HepG2 (cell line): ENCODE measurements at regions not wholly inside any gene's neighbourhood (a gene's known extent, or its start where the extent isn't known, plus 50 kb on each side); places are given as distances from the start of the nearest gene placed in this dataset.

Experiments
- ATAC-seq: fragments of 200-7000 bp; cut with Tn5 transposase; 3 replicates; pipeline ENCODE4 v1.9.1; 2020; ENCODE audit warnings: mild to moderate bottlenecking, moderate library complexity
- BruUV-seq: library from RNA; stranded (reverse); fragments of 400-500 nt; replicated peaks from 2 replicates; lab custom pipeline; 2021; lab: Mats Ljungman, UMichigan
- CTCF ChIA-PET: fragments of 300-600 bp; formaldehyde crosslinking; extraction: SDS; loops from one replicate; lab custom pipeline; 2021; ENCODE audit warnings: low total read pairs, inconsistent platforms, low intra/inter-chr PET ratio; lab: Yijun Ruan, JAX
- POLR2A ChIA-PET: fragments of 350-600 bp; sonication (Branson Sonifier 250); formaldehyde crosslinking; loops from one replicate; lab custom pipeline; 2020; ENCODE audit warnings: antibody characterized with exemption, inconsistent platforms; lab: Yijun Ruan, JAX
- DNase-seq: peaks from one replicate; pipeline ENCODE4 v3.0.0-alpha.2; 2015; ENCODE audit warnings: low spot score
- FAIRE-seq: peaks from 3 replicates; lab custom pipeline; 2011; peaks lifted over from hg19 to GRCh38; lab: Jason Lieb, UNC
- H2AFZ ChIP-seq: one replicate; pipeline ENCODE4 v1.6.1; 2011; ENCODE audit warnings: low read length, inconsistent platforms
- H3K27ac ChIP-seq: fragments of 300-600 bp; 3 replicates; pipeline ENCODE4 v1.8.0; 2011; ENCODE audit warnings: mixed run types, mild to moderate bottlenecking, mixed read lengths, low read length, inconsistent platforms; ENCODE audit not compliant: insufficient read depth; ENCODE audit errors: extremely low read length
- H3K27me3 ChIP-seq, 2 experiments: fragments of 200-600 bp in 1 of 2; 2 replicates in 1 of 2; 3 replicates in 1 of 2; pipeline versions ENCODE4 v1.6.0 to v1.8.0; 2011; ENCODE audit warnings: low read length in 2 of 2, mild to moderate bottlenecking in 2 of 2, moderate library complexity in 2 of 2, inconsistent platforms in 1 of 2; ENCODE audit not compliant: insufficient read depth in 2 of 2, control insufficient read depth in 1 of 2
- H3K36me3 ChIP-seq, 2 experiments: fragments of 200-600 bp in 1 of 2; replicated peaks in 1 of 2; 2 replicates in 1 of 2; 3 replicates in 1 of 2; pipeline versions ENCODE4 v1.5.1 to v1.8.0; 2011; ENCODE audit warnings: low read length in 2 of 2, inconsistent platforms in 1 of 2; ENCODE audit not compliant: insufficient read depth in 2 of 2, control insufficient read depth in 1 of 2
- H3K4me1 ChIP-seq: 2 replicates; pipeline ENCODE4 v1.5.1; 2012; ENCODE audit warnings: low read length, inconsistent platforms; ENCODE audit not compliant: insufficient read depth
- H3K4me2 ChIP-seq: 2 replicates; pipeline ENCODE4 v1.6.0; 2011; ENCODE audit warnings: low read depth, low read length, inconsistent platforms
- H3K4me3 ChIP-seq, 3 experiments: fragments of 200-600 bp in 1 of 3; sonication (generic), shearing (Covaris generic) in 1 of 3; replicated peaks in 1 of 3; 2 replicates each; pipeline ENCODE4 v1.5.1; 2011 to 2016; ENCODE audit warnings: low read length in 3 of 3, inconsistent platforms in 2 of 3, low read depth in 2 of 3, mild to moderate bottlenecking in 2 of 3, control low read depth in 1 of 3, mixed read lengths in 1 of 3; ENCODE audit not compliant: insufficient read depth in 1 of 3
- H3K79me2 ChIP-seq: one replicate; pipeline ENCODE4 v1.6.1; 2011; ENCODE audit warnings: low read length, inconsistent platforms; ENCODE audit not compliant: insufficient read depth
- H3K9ac ChIP-seq: 2 replicates; pipeline ENCODE4 v1.6.0; 2011; ENCODE audit warnings: mild to moderate bottlenecking, low read depth, low read length, inconsistent platforms; ENCODE audit not compliant: insufficient read depth
- H3K9me3 ChIP-seq: 2 replicates; pipeline ENCODE4 v1.5.1; 2012; ENCODE audit warnings: mild to moderate bottlenecking, low read length
- H4K20me1 ChIP-seq: 2 replicates; pipeline ENCODE4 v1.6.0; 2011; ENCODE audit warnings: inconsistent platforms, mild to moderate bottlenecking, low read length, moderate library complexity; ENCODE audit not compliant: insufficient read depth
- CEBPG ChIP-seq: IDR thresholded peaks from 2 replicates; pipeline ENCODE4 v1.6.1; 2016
- FOXP1 ChIP-seq, 2 experiments: fragments of 450-650 bp in 1 of 2; IDR thresholded peaks; 2 replicates each; pipeline ENCODE4 v1.6.1; 2017 to 2018; ENCODE audit warnings: antibody characterized with exemption in 1 of 2
- GABPA ChIP-seq, 2 experiments: IDR thresholded peaks; 2 replicates each; pipeline ENCODE4 v1.6.1; 2011 to 2016; ENCODE audit warnings: low read depth in 2 of 2, low read length in 1 of 2, missing biosample characterization in 1 of 2, missing genetic modification characterization in 1 of 2
- HNF4A ChIP-seq: sonication (generic); formaldehyde crosslinking; IDR thresholded peaks from 2 replicates; pipeline ENCODE4 v1.4.0; 2020; ENCODE audit warnings: missing genetic modification reagents
- LRRFIP1 ChIP-seq: sonication (generic); formaldehyde crosslinking; conservative IDR thresholded peaks from 2 replicates; pipeline ENCODE4 v1.4.0; 2020; ENCODE audit warnings: missing genetic modification reagents
- MAFK ChIP-seq, 2 experiments: IDR thresholded peaks in 1 of 2; conservative IDR thresholded peaks in 1 of 2; 2 replicates each; pipeline ENCODE4 v1.6.1; 2011; ENCODE audit warnings: improper control_type of control experiment in 2 of 2, low read length in 2 of 2
- NBN ChIP-seq: fragments of 450-650 bp; conservative IDR thresholded peaks from 2 replicates; pipeline ENCODE4 v1.6.1; 2017
- NFATC3 ChIP-seq: sonication (generic); formaldehyde crosslinking; IDR thresholded peaks from 2 replicates; pipeline ENCODE4 v1.5.1; 2020; ENCODE audit warnings: mild to moderate bottlenecking, missing genetic modification reagents
- NFE2 ChIP-seq: sonication (generic); formaldehyde crosslinking; IDR thresholded peaks from 2 replicates; pipeline ENCODE4 v1.4.0; 2020; ENCODE audit warnings: missing genetic modification reagents
- SRY ChIP-seq: sonication (generic); formaldehyde crosslinking; IDR thresholded peaks from 2 replicates; pipeline ENCODE4 v1.8.0; 2022; ENCODE audit warnings: mild to moderate bottlenecking, missing genetic modification reagents
- TAF1 ChIP-seq: sonication (generic); formaldehyde crosslinking; IDR thresholded peaks from 2 replicates; pipeline ENCODE4 v1.4.0; 2020; ENCODE audit warnings: missing genetic modification reagents
- ZFP36 ChIP-seq: fragments of 150-350 bp; IDR thresholded peaks from 2 replicates; pipeline ENCODE4 v1.6.1; 2018; ENCODE audit warnings: borderline replicate concordance, low read length, low read depth; ENCODE audit not compliant: partially characterized antibody
- ZNF382 ChIP-seq: sonication (generic); formaldehyde crosslinking; IDR thresholded peaks from 2 replicates; pipeline ENCODE4 v1.5.0; 2020; ENCODE audit warnings: missing genetic modification reagents, mild to moderate bottlenecking, borderline replicate concordance
- ZNF557 ChIP-seq: sonication (generic); formaldehyde crosslinking; IDR thresholded peaks from 2 replicates; pipeline ENCODE4 v1.4.0; 2020; ENCODE audit warnings: missing genetic modification reagents
- ZNF660 ChIP-seq: sonication (generic); formaldehyde crosslinking; IDR thresholded peaks from 2 replicates; pipeline ENCODE4 v1.5.1; 2020; ENCODE audit warnings: mild to moderate bottlenecking, low read depth, missing genetic modification reagents, borderline replicate concordance
- ZNF678 ChIP-seq: sonication (generic); formaldehyde crosslinking; IDR thresholded peaks from 2 replicates; pipeline ENCODE4 v1.4.0; 2020; ENCODE audit warnings: mild to moderate bottlenecking, missing genetic modification reagents
- ZSCAN20 ChIP-seq: sonication (generic); formaldehyde crosslinking; IDR thresholded peaks from 2 replicates; pipeline ENCODE4 v1.4.0; 2020; ENCODE audit warnings: missing genetic modification reagents, mild to moderate bottlenecking, borderline replicate concordance
- ZSCAN9 ChIP-seq: IDR thresholded peaks from 2 replicates; pipeline ENCODE4 v1.6.1; 2016; ENCODE audit warnings: borderline replicate concordance
- WGBS: methylation state at CpG from one replicate; pipeline ENCODE4 v1.1.6; 2017; ENCODE audit warnings: low lambda C conversion rate; 5-methylcytosine and 5-hydroxymethylcytosine counted together
- in situ Hi-C: cut with HindIII; loops from 2 replicates; pipeline ENCODE4 v1.10.0; 2017; ENCODE audit warnings: low pct_unique_long_range_greater_than_20kb; ENCODE audit not compliant: extremely low pct_ligation_motif_present
- intact Hi-C: fragments of 100-400 bp; cut with micrococcal nuclease; formaldehyde crosslinking; loops from one replicate; pipeline ENCODE4 v1.10.0; 2022; ENCODE audit not compliant: unreplicated experiment
- TF ChIP-seq, protein P1 (sequence below): sonication (generic); formaldehyde crosslinking; IDR thresholded peaks from 2 replicates; pipeline ENCODE4 v1.8.0; 2022; ENCODE audit warnings: mild to moderate bottlenecking, missing genetic modification reagents; ENCODE audit not compliant: insufficient replicate concordance

DNA sequence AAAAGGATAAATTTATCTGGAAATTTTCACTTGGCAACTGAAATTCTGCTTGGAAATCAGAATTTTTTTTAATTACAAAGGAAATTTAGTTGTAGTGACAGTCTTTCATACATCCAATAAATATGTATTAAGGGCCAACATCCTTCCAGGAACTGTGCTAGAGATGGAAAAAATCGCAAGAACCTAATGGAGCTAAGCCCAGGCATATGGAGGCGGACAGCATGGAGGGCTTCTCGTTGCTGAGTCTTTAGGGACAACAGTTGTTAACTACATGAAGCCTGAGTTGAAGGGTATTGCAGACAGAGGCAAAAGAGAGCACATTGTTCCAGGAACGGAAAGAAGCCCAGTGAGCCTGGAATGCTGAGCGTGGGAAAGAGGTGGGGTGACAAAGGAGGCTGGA is 208.9 kb downstream of the IBTK start:
- 84% methylated on average over 5 of the region's 5 CpGs for WGBS
- FAIRE-seq, result no peak
- intact Hi-C loops, result loop anchor here (2.0 kb wide), 1 partner anchor 286 kb away; the partner anchor contains the start of gene TENT5A
- Histone ChIP-seq H2AFZ (no peak overlapping the region), H4K20me1 (no peaks in the 10 kb centered on the region), H3K4me2 (no peak overlapping the region), H3K4me1 (peaks cover 14% of the 10 kb centered on the region), H3K4me3 (no peak overlapping the region), H3K27ac (no peak overlapping the region), H3K9me3 (no peaks in the 10 kb centered on the region), H3K9ac (no peak overlapping the region), H3K36me3 (no peaks in the 10 kb centered on the region), H3K27me3 (no peaks in the 10 kb centered on the region), H3K79me2 (no peaks in the 10 kb centered on the region)
- CTCF ChIA-PET, result no interaction called here
- TF ChIP-seq ZNF660 (no peak), CEBPG (CRISPR knock-in tag) (no peak), LRRFIP1 (CRISPR knock-in tag) (no peak), ZFP36 (no peak), ZSCAN9 (no peak), NBN (no peak), ZSCAN20 (CRISPR knock-in tag) (no peak), NFATC3 (no peak)
- in situ Hi-C loops, result no loop called here
- POLR2A ChIA-PET, result no interaction called here
- BruUV-seq, result no TSS peak
- DNase-seq, result no peak
- ATAC-seq, result no peak

- ChIA-PET CTCF (no interaction called here), POLR2A (no interaction called here)
- no peak overlapping the region for H3K4me3 ChIP-seq
- DNase-seq, result no peak
- H2AFZ ChIP-seq, result no peak overlapping the region
- no peak for ATAC-seq
- H3K27ac ChIP-seq, result no peak overlapping the region
- peaks cover 4% of the 10 kb centered on the region for H3K4me1 ChIP-seq
- H3K27me3 ChIP-seq, result no peaks in the 10 kb centered on the region
- H3K4me2 ChIP-seq, result no peak overlapping the region
- H3K9me3 ChIP-seq, result no peaks in the 10 kb centered on the region
- H3K9ac ChIP-seq, result no peak overlapping the region
- WGBS, result 76% methylated on average over 2 of the region's 2 CpGs
- no peaks in the 10 kb centered on the region for H3K79me2 ChIP-seq
- intact Hi-C loops, result no loop called here
- no peaks in the 10 kb centered on the region for H4K20me1 ChIP-seq
- FAIRE-seq, result no peak
- in situ Hi-C loops, result no loop called here
- no peaks in the 10 kb centered on the region for H3K36me3 ChIP-seq
- no TSS peak for BruUV-seq
- TF ChIP-seq TAF1 (no peak), HNF4A (CRISPR knock-in tag) (no peak), ZNF382 (no peak), ZNF557 (no peak), SRY (CRISPR knock-in tag) (no peak), GABPA (IDR thresholded peaks at IDR 0.05; ENCODE audit: low read depth, low read length) (no peak), GABPA (CRISPR knock-in tag; IDR thresholded peaks at IDR 0.05; ENCODE audit: low read depth) (no peak), MAFK (conservative IDR thresholded peaks at IDR 0.05 in 1 of 2, IDR thresholded peaks at IDR 0.05 in 1 of 2; ENCODE audit: low read length in 2 of 2) (no peak), NFE2 (CRISPR knock-in tag) (no peak), ZNF678 (no peak), FOXP1 (IDR thresholded peaks at IDR 0.05) (no peak), FOXP1 (CRISPR knock-in tag; IDR thresholded peaks at IDR 0.05) (no peak)
- TF ChIP-seq, protein P1, sequence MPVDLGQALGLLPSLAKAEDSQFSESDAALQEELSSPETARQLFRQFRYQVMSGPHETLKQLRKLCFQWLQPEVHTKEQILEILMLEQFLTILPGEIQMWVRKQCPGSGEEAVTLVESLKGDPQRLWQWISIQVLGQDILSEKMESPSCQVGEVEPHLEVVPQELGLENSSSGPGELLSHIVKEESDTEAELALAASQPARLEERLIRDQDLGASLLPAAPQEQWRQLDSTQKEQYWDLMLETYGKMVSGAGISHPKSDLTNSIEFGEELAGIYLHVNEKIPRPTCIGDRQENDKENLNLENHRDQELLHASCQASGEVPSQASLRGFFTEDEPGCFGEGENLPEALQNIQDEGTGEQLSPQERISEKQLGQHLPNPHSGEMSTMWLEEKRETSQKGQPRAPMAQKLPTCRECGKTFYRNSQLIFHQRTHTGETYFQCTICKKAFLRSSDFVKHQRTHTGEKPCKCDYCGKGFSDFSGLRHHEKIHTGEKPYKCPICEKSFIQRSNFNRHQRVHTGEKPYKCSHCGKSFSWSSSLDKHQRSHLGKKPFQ (CRISPR knock-in tag), result no peak
Observed at GRCh38 chr6:82035526-82035925, 212.0 kb downstream of the IBTK start.
